Epithelial cell of esophagus (primary cell): ENCODE measurements at regions not wholly inside any gene's neighbourhood (a gene's known extent, or its start where the extent isn't known, plus 50 kb on each side); places are given as distances from the start of the nearest gene placed in this dataset.
"Not testable (repeated sequence)": the region's sequence is repeated elsewhere in the genome, so short reads cannot be mapped to it uniquely, and the experiment has no call there.

ENCODE experiments used
- DNase-seq: peaks from one replicate; pipeline ENCODE4 v3.0.0; 2010; ENCODE audit warnings: low read depth
- H3K4me3 ChIP-seq: 2 replicates; pipeline ENCODE4 v1.5.1; 2011; ENCODE audit warnings: mild to moderate bottlenecking, low read length, control low read depth
- CTCF ChIP-seq: IDR thresholded peaks from 2 replicates; pipeline ENCODE4 v1.5.1; 2011; ENCODE audit warnings: low read depth, mild to moderate bottlenecking, low read length, control low read depth, inconsistent platforms; ENCODE audit not compliant: insufficient read depth; ENCODE audit errors: missing control alignments

GRCh38 chr1:185393205-185393604 lies 76.2 kb upstream of the IVNS1ABP start:
- peak; percentile 62 for DNase-seq
- no peak overlapping the region for H3K4me3 ChIP-seq
- TF ChIP-seq CTCF, result no peak

- no peak overlapping the region for H3K4me3 ChIP-seq
- no peak for TF ChIP-seq CTCF
- DNase-seq, result no peak
These were observed 71.8 kb upstream of the IVNS1ABP start for GRCh38 chr1:185388815-185389214.

DNA sequence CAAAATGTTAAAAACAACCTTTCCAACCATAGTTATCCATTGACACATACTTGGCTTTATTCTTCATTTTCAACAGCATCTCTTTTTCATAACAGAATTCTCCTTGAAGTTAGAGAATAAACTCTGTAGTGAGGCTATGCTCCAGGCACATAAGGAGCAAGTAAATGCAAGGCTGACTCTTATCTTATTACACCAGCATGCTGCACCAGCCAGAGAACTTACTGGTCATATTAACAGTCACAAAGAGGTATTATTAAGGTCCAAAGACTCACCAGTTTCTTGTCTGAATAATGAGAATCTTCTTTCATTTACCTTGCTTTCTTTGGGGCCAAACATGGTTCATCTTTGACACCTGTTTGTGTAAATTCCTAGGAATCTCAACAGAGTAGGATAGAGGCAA lies 71.3 kb upstream of the IVNS1ABP start:
- no peak for TF ChIP-seq CTCF
- H3K4me3 ChIP-seq, result no peak overlapping the region

DNA sequence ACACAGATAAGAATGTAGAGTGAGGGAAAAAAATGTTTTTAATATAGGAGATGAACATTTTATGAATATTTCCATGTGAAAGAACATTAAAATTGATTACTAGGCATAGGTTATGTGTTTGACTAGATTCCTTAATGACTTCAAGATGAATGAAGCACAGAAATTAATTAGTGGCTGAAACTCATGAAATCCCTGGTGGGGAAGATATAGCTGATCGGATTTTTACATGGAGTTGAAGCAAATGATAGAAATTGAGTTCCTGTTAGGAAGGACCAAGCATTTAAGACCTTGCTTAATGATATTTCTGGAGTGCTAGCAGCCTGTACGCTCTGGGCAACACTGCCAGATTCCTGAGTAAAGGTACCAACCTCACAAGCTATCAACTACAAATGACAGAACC lies 68.9 kb upstream of the IVNS1ABP start:
- DNase-seq, result no peak

More for the DNA sequence above, 71.3 kb upstream of the IVNS1ABP start:
- no peak for DNase-seq

DNA sequence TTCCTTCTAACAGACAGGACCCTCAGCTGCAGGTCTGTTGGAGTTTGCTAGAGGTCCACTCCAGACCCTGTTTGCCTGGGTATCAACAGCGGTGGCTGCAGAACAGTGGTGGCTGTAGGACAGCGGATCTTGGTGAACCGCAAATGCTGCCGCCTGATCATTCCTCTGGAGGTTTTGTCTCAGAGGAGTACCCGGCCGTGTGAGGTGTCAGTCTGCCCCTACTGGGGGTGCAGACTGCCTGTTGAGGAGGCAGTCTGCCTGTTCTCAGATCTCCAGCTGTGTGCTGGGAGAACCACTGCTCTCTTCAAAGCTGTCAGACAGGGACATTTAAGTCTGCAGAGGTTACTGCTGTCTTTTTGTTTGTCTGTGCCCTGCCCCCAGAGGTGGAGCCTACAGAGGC lies 66.8 kb upstream of the IVNS1ABP start:
- H3K4me3 ChIP-seq, DNase-seq: not testable (repeated sequence)

More for the DNA sequence above, 68.9 kb upstream of the IVNS1ABP start:
- no peak overlapping the region for H3K4me3 ChIP-seq
- no peak for TF ChIP-seq CTCF

DNA sequence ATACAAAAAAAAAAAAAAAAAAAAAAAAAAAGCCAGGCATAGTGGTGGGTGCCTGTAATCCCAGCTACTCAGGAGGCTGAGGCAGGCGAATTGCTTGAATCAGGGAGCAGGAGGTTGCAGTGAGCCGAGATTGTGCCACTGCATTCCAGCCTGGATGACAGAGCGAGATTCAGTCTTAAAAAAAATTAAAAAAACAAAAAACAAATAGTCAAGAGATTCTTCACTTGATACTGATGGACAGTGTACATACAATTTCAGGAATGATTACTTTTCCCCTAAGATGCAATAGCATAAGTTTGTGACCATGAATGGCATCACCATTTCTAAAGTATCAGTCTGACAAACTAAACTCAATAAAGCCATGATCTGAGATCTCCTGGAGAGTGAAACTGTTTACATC lies 60.8 kb upstream of the IVNS1ABP start:
- TF ChIP-seq CTCF, result no peak
- no peak for DNase-seq
- no peak overlapping the region for H3K4me3 ChIP-seq

DNA sequence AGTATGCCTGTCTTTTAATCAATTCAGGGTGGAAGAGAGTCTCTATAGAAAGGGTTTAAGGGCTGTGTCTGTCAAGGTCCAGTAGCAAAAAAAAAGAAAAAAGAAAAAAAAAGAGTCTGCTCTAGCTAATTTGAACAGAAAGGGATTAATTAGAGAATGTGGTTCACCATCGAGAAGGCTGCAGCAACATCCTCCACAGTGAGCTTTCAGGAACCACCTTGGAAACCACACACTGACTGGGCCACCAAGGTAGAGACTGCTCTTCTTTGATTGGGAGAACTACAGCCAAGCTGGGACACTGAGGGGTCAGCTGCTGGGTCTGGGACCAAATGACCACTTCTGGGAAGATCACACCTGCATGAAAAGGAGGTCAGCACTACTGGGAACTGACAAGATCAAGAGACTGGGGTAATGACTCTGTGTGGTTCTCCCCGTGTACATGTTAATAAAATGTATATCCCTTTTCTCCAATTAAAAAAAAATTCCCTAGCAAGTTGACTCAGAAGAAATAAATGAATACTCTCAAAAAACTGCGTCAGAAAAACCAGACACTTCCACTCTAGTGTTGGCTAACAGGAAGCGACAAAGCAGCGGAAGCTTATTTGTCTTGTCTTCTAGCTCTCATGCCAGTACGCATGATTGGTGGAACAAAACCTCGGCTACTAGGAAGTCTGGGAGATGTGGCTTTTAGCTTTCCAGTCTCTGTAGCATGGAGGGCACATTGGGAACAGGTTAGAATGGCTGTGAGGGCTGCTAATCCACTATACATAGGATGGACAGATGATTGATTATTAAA lies 60.0 kb upstream of the IVNS1ABP start:
- TF ChIP-seq CTCF, result no peak
- no peak overlapping the region for H3K4me3 ChIP-seq
- peak; percentile 7 for DNase-seq

DNA sequence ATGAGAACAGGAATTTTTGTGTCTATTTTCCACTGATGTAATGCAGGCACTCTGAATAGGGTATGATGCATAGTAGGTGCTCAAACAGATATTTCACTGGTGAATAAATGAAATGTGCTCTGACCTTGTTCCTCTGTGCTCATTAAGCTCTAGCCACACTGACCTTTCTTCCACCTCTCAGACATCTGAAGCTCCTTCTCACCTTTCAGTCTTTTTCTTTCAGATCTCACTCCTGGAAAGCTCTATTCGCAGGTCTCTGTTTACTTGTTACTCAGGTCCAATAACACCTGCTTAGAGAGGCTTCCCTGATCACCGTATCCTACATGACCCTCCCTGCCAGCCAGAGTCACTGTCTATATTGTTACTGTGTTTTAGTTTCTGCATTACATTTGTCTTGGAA lies 59.2 kb upstream of the IVNS1ABP start:
- TF ChIP-seq CTCF, result no peak
- no peak for DNase-seq
- H3K4me3 ChIP-seq, result no peak overlapping the region
